ENCODE measurements at regions not wholly inside any gene's neighbourhood (a gene's known extent, or its start where the extent isn't known, plus 50 kb on each side); places are given as distances from the start of the nearest gene placed in this dataset.

- Mint-ChIP-seq H3K4me1 (ENCODE audit: low read depth, unreplicated experiment) (no peaks in the 10 kb centered on the region), H3K36me3 (ENCODE audit: insufficient read depth, unreplicated experiment) (no peaks in the 10 kb centered on the region), H3K4me3 (ENCODE audit: low read depth, unreplicated experiment) (no peak overlapping the region), H3K27ac (ENCODE audit: unreplicated experiment) (no peak overlapping the region), H3K9me3 (ENCODE audit: low read depth, unreplicated experiment) (peaks cover 5% of the 10 kb centered on the region), H3K27me3 (ENCODE audit: unreplicated experiment) (no peaks in the 10 kb centered on the region)
- no peak for DNase-seq
- BruUV-seq (replicated peaks) = no TSS peak
- no peak for TF ChIP-seq CTCF (IDR thresholded peaks at IDR 0.05; ENCODE audit: unreplicated experiment)
- CTCF ChIA-PET = no interaction called here
- intact Hi-C loops (cut with micrococcal nuclease; ENCODE audit: unreplicated experiment) = no loop called here
Observed at GRCh38 chr6:65803186-65803585, 96.2 kb upstream of the EYS start.

- no peaks in the 10 kb centered on the region for H3K36me3 Mint-ChIP-seq (ENCODE audit: insufficient read depth, unreplicated experiment)
- H3K27me3 Mint-ChIP-seq (ENCODE audit: unreplicated experiment) = no peaks in the 10 kb centered on the region
- no peak for DNase-seq
- intact Hi-C loops (cut with micrococcal nuclease; ENCODE audit: unreplicated experiment) = no loop called here
- no peaks in the 10 kb centered on the region for H3K4me1 Mint-ChIP-seq (ENCODE audit: low read depth, unreplicated experiment)
- BruUV-seq (replicated peaks) = no TSS peak
- CTCF ChIA-PET = no interaction called here
- TF ChIP-seq CTCF (IDR thresholded peaks at IDR 0.05; ENCODE audit: unreplicated experiment) = no peak
- no peak overlapping the region for H3K27ac Mint-ChIP-seq (ENCODE audit: unreplicated experiment)
- no peak overlapping the region for H3K4me3 Mint-ChIP-seq (ENCODE audit: low read depth, unreplicated experiment)
- H3K9me3 Mint-ChIP-seq (ENCODE audit: low read depth, unreplicated experiment) = peaks cover 9% of the 10 kb centered on the region
Observed at GRCh38 chr6:65799389-65799788, 92.4 kb upstream of the EYS start.

- Mint-ChIP-seq H3K4me3 (ENCODE audit: low read depth, unreplicated experiment) (no peak overlapping the region), H3K9me3 (ENCODE audit: low read depth, unreplicated experiment) (peaks cover 11% of the 10 kb centered on the region), H3K27ac (ENCODE audit: unreplicated experiment) (no peak overlapping the region), H3K36me3 (ENCODE audit: insufficient read depth, unreplicated experiment) (no peaks in the 10 kb centered on the region), H3K4me1 (ENCODE audit: low read depth, unreplicated experiment) (no peaks in the 10 kb centered on the region), H3K27me3 (ENCODE audit: unreplicated experiment) (no peaks in the 10 kb centered on the region)
- TF ChIP-seq CTCF (IDR thresholded peaks at IDR 0.05; ENCODE audit: unreplicated experiment) = no peak
- intact Hi-C loops (cut with micrococcal nuclease; ENCODE audit: unreplicated experiment) = no loop called here
- CTCF ChIA-PET = no interaction called here
- DNase-seq = no peak
- no TSS peak for BruUV-seq (replicated peaks)
Observed at GRCh38 chr6:65798280-65799014, 91.4 kb upstream of the EYS start.

GRCh38 chr6:65790666-65791065, 83.6 kb upstream of the EYS start:
- no peak overlapping the region for H3K4me3 Mint-ChIP-seq (ENCODE audit: low read depth, unreplicated experiment)
- DNase-seq = no peak
- no TSS peak for BruUV-seq (replicated peaks)
- H3K36me3 Mint-ChIP-seq (ENCODE audit: insufficient read depth, unreplicated experiment) = no peaks in the 10 kb centered on the region
- intact Hi-C loops (cut with micrococcal nuclease; ENCODE audit: unreplicated experiment) = no loop called here
- H3K27ac Mint-ChIP-seq (ENCODE audit: unreplicated experiment) = no peak overlapping the region
- H3K9me3 Mint-ChIP-seq (ENCODE audit: low read depth, unreplicated experiment) = peaks cover 11% of the 10 kb centered on the region
- CTCF ChIA-PET = no interaction called here
- no peaks in the 10 kb centered on the region for H3K27me3 Mint-ChIP-seq (ENCODE audit: unreplicated experiment)
- no peaks in the 10 kb centered on the region for H3K4me1 Mint-ChIP-seq (ENCODE audit: low read depth, unreplicated experiment)
- TF ChIP-seq CTCF (IDR thresholded peaks at IDR 0.05; ENCODE audit: unreplicated experiment) = no peak

Data from Calu3 (cell line).